H9 (cell line): ENCODE measurements at regions not wholly inside any gene's neighbourhood (a gene's known extent, or its start where the extent isn't known, plus 50 kb on each side); places are given as distances from the start of the nearest gene placed in this dataset.

Source experiments
- DNase-seq: peaks from one replicate; pipeline ENCODE4 v3.0.0-alpha.2; 2017
- H2AFZ ChIP-seq: one replicate; pipeline ENCODE4 v1.6.1; 2013; ENCODE audit warnings: mild to moderate bottlenecking, low read length, control low read depth, moderate library complexity
- H2AK5ac ChIP-seq: 2 replicates; pipeline ENCODE4 v1.6.1; 2013; ENCODE audit warnings: low read length, control low read depth, mixed read lengths; ENCODE audit not compliant: insufficient read length
- H2BK120ac ChIP-seq: one replicate; pipeline ENCODE4 v1.6.1; 2013; ENCODE audit warnings: low read depth, mild to moderate bottlenecking, low read length, control low read depth, inconsistent platforms; ENCODE audit not compliant: poor library complexity, severe bottlenecking
- H2BK12ac ChIP-seq: 2 replicates; pipeline ENCODE4 v1.6.1; 2013; ENCODE audit warnings: low read length, control low read depth, mixed read lengths, low read depth; ENCODE audit not compliant: insufficient read length
- H2BK15ac ChIP-seq: 2 replicates; pipeline ENCODE4 v1.6.1; 2013; ENCODE audit warnings: low read depth, low read length, control low read depth
- H2BK20ac ChIP-seq: one replicate; pipeline ENCODE4 v1.6.1; 2013; ENCODE audit warnings: low read depth, mild to moderate bottlenecking, low read length, control low read depth, inconsistent platforms; ENCODE audit not compliant: poor library complexity, severe bottlenecking
- H2BK5ac ChIP-seq: 2 replicates; pipeline ENCODE4 v1.6.1; 2013; ENCODE audit warnings: low read length, control low read depth, mixed read lengths; ENCODE audit not compliant: insufficient read length
- H3K14ac ChIP-seq: 2 replicates; pipeline ENCODE4 v1.6.1; 2013; ENCODE audit warnings: low read length, control low read depth; ENCODE audit not compliant: insufficient read depth
- H3K18ac ChIP-seq: 2 replicates; pipeline ENCODE4 v1.6.1; 2013; ENCODE audit warnings: low read depth, mild to moderate bottlenecking, mixed read lengths, low read length, control low read depth; ENCODE audit not compliant: insufficient read length
- H3K23ac ChIP-seq: 2 replicates; pipeline ENCODE4 v1.6.1; 2013; ENCODE audit warnings: low read length, control low read depth, mixed read lengths, low read depth; ENCODE audit not compliant: insufficient read length
- H3K23me2 ChIP-seq: 2 replicates; pipeline ENCODE4 v1.6.1; 2013; ENCODE audit warnings: low read depth, mild to moderate bottlenecking, mixed read lengths, low read length, control low read depth; ENCODE audit not compliant: insufficient read length, poor library complexity, severe bottlenecking
- H3K27ac ChIP-seq: 2 replicates; pipeline ENCODE4 v1.5.1; 2013; ENCODE audit warnings: low read length, control low read depth, mixed read lengths, low read depth; ENCODE audit not compliant: insufficient read length
- H3K27me3 ChIP-seq: 2 replicates; pipeline ENCODE4 v1.6.1; 2013; ENCODE audit warnings: low read length, control low read depth, inconsistent platforms; ENCODE audit not compliant: insufficient read depth
- H3K4ac ChIP-seq: 2 replicates; pipeline ENCODE4 v1.6.1; 2013; ENCODE audit warnings: low read depth, mild to moderate bottlenecking, control low read depth, inconsistent platforms, low read length, moderate library complexity
- H3K4me1 ChIP-seq: 2 replicates; pipeline ENCODE4 v1.6.1; 2013; ENCODE audit warnings: low read length, control low read depth, inconsistent platforms; ENCODE audit not compliant: insufficient read depth
- H3K4me2 ChIP-seq: 2 replicates; pipeline ENCODE4 v1.6.1; 2013; ENCODE audit warnings: low read length, control low read depth, mixed read lengths; ENCODE audit not compliant: insufficient read length, insufficient read depth
- H3K56ac ChIP-seq: 2 replicates; pipeline ENCODE4 v1.6.1; 2013; ENCODE audit warnings: low read depth, mild to moderate bottlenecking, mixed read lengths, low read length, control low read depth; ENCODE audit not compliant: insufficient read length
- H3K79me1 ChIP-seq: 2 replicates; pipeline ENCODE4 v1.6.1; 2013; ENCODE audit warnings: low read depth, mild to moderate bottlenecking, moderate library complexity, low read length, control low read depth, inconsistent platforms; ENCODE audit not compliant: insufficient read depth, poor library complexity, severe bottlenecking
- H3K79me2 ChIP-seq: 2 replicates; pipeline ENCODE4 v1.6.1; 2013; ENCODE audit warnings: low read length, control low read depth, inconsistent platforms; ENCODE audit not compliant: insufficient read depth
- H3K9ac ChIP-seq: 2 replicates; pipeline ENCODE4 v1.6.1; 2013; ENCODE audit warnings: low read length, control low read depth, mixed read lengths; ENCODE audit not compliant: insufficient read length; ENCODE audit errors: extremely low read depth
- H3K9me3 ChIP-seq: one replicate; pipeline ENCODE4 v1.6.1; 2013; ENCODE audit warnings: low read depth, low read length, inconsistent platforms; ENCODE audit not compliant: control insufficient read depth
- H3T11ph ChIP-seq: one replicate; pipeline ENCODE4 v1.6.1; 2013; ENCODE audit warnings: mild to moderate bottlenecking, low read length, control low read depth, inconsistent platforms
- H4K20me1 ChIP-seq: one replicate; pipeline ENCODE4 v1.6.1; 2013; ENCODE audit not compliant: control insufficient read depth, insufficient read length, insufficient read depth
- H4K5ac ChIP-seq: 2 replicates; pipeline ENCODE4 v1.6.1; 2013; ENCODE audit warnings: low read depth, mild to moderate bottlenecking, mixed read lengths, low read length, control low read depth; ENCODE audit not compliant: insufficient read length
- H4K8ac ChIP-seq: replicated peaks from 2 replicates; pipeline ENCODE4 v1.6.1; 2013; ENCODE audit warnings: low read length, control low read depth, mixed read lengths, low read depth; ENCODE audit not compliant: insufficient read length
- H4K91ac ChIP-seq: 2 replicates; pipeline ENCODE4 v1.6.1; 2013; ENCODE audit warnings: low read depth, mild to moderate bottlenecking, moderate library complexity, mixed read lengths, low read length, control low read depth; ENCODE audit not compliant: insufficient read length
- H3K27ac Mint-ChIP-seq, 3 experiments: 2 replicates in 2 of 3; 3 replicates in 1 of 3; pipeline ENCODE4 v1.8.0; 2020 to 2021; ENCODE audit warnings: mixed read lengths in 3 of 3, mild to moderate bottlenecking in 1 of 3, moderate library complexity in 1 of 3
- H3K27me3 Mint-ChIP-seq: 2 replicates; pipeline ENCODE4 v1.8.0; 2021; ENCODE audit warnings: low read depth, mild to moderate bottlenecking, moderate library complexity, mixed read lengths
- H3K36me3 Mint-ChIP-seq, 3 experiments: 2 replicates in 2 of 3; 3 replicates in 1 of 3; pipeline ENCODE4 v1.8.0; 2020 to 2021; ENCODE audit warnings: low read depth in 3 of 3, mixed read lengths in 3 of 3; ENCODE audit not compliant: insufficient read depth in 1 of 3
- H3K4me1 Mint-ChIP-seq, 2 experiments: 2 replicates each; pipeline ENCODE4 v1.8.0; 2020; ENCODE audit warnings: mixed read lengths in 2 of 2
- H3K4me3 Mint-ChIP-seq, 2 experiments: 2 replicates in 1 of 2; 3 replicates in 1 of 2; pipeline ENCODE4 v1.8.0; 2020 to 2021; ENCODE audit warnings: mild to moderate bottlenecking in 2 of 2, mixed read lengths in 2 of 2, moderate library complexity in 1 of 2
- H3K9me3 Mint-ChIP-seq, 2 experiments: 2 replicates in 1 of 2; 3 replicates in 1 of 2; pipeline ENCODE4 v1.8.0; 2020; ENCODE audit warnings: mild to moderate bottlenecking in 2 of 2, mixed read lengths in 2 of 2, moderate library complexity in 1 of 2
- CTCF ChIP-seq: fragments of 200-600 bp; sonication (generic); conservative IDR thresholded peaks from 3 replicates; pipeline ENCODE4 v1.8.0; 2021; ENCODE audit warnings: antibody characterized with exemption, mild to moderate bottlenecking
- WGBS: extraction: QIAGEN DNeasy Blood & Tissue Kit; methylation state at CpG from one replicate; pipeline ENCODE4 v1.1.7; 2013; ENCODE audit warnings: missing lambda C conversion rate, low lambda C conversion rate, mixed read lengths; ENCODE audit not compliant: insufficient read length; ENCODE audit errors: extremely low coverage; 5-methylcytosine and 5-hydroxymethylcytosine counted together

- no peak overlapping the region for H2BK5ac ChIP-seq
- no peak overlapping the region for H2AK5ac ChIP-seq
- no peak overlapping the region for H2BK12ac ChIP-seq
- Mint-ChIP-seq H3K27me3 (peaks cover 3% of the 10 kb centered on the region; the same call in 1 of the 2 replicates), H3K36me3 (no peaks in the 10 kb centered on the region), H3K4me3 (no peak overlapping the region), H3K4me1 (peaks cover 28 to 37% of the 10 kb centered on the region in 2 experiments), H3K27ac (no peak overlapping the region), H3K9me3 (no peaks in the 10 kb centered on the region)
- H4K20me1 ChIP-seq, result no peaks in the 10 kb centered on the region
- H3K4me1 ChIP-seq, result peaks cover 6% of the 10 kb centered on the region
- H4K91ac ChIP-seq, result no peak overlapping the region
- H3K23ac ChIP-seq, result no peak overlapping the region
- H3K9me3 ChIP-seq, result no peaks in the 10 kb centered on the region
- no peak overlapping the region for H3K56ac ChIP-seq
- no peaks in the 10 kb centered on the region; the same call in 1 of the 2 replicates for H3K27me3 ChIP-seq
- no peak overlapping the region for H3K14ac ChIP-seq
- H4K5ac ChIP-seq, result no peak overlapping the region
- H2BK120ac ChIP-seq, result no peak overlapping the region
- no peak overlapping the region for H3K4ac ChIP-seq
- no peak overlapping the region for H2BK15ac ChIP-seq
- H3K4me2 ChIP-seq, result no peak overlapping the region
- no peaks in the 10 kb centered on the region for H3K23me2 ChIP-seq
- no peak for DNase-seq
- H2BK20ac ChIP-seq, result no peak overlapping the region
- H4K8ac ChIP-seq, result no peak overlapping the region
- no peak for TF ChIP-seq CTCF
- no CpG with 5 or more reads among the region's 6 CpGs for WGBS
- no peaks in the 10 kb centered on the region for H3K79me1 ChIP-seq
- H3K18ac ChIP-seq, result no peak overlapping the region
- H3K27ac ChIP-seq, result no peak overlapping the region
- no peaks in the 10 kb centered on the region for H3K79me2 ChIP-seq
- H3T11ph ChIP-seq, result no peak overlapping the region
- no peak overlapping the region for H2AFZ ChIP-seq
- H3K9ac ChIP-seq, result no peak overlapping the region
These were observed 52.1 kb upstream of the ERRFI1 start for GRCh38 chr1:8078176-8078671.
